IPS-NIHi7 (cell line): ENCODE measurements at regions not wholly inside any gene's neighbourhood (a gene's known extent, or its start where the extent isn't known, plus 50 kb on each side); places are given as distances from the start of the nearest gene placed in this dataset.
A peak's percentile ranks its signal among the peaks of the same experiment; 100 is the strongest.
"Not testable (repeated sequence)": the region's sequence is repeated elsewhere in the genome, so short reads cannot be mapped to it uniquely, and the experiment has no call there.

Experiments used
- DNase-seq: peaks from one replicate; pipeline ENCODE4 v3.0.0; 2012; ENCODE audit warnings: mixed read lengths; ENCODE audit errors: extremely low spot score

DNA sequence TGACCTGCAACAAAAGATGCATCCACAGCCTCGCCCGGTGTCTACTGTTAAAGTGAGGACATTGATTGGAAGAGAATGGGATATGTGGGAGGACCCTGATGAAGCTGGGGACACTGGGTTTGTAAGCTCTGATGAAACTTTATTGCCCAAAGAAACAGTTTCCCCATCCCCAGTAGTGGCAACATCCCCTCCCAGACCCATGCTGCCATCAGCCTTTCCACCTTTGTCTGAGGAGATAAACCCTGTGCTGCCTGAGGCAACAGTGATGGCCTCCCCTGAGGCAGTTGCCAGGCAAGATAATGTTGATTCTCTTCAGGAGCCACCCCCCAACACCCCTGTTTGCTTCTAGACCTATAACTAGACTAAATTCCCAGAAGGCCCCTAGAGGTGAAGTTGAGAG lies 234.0 kb downstream of the TFAP2B start:
- DNase-seq: not testable (repeated sequence)

DNA sequence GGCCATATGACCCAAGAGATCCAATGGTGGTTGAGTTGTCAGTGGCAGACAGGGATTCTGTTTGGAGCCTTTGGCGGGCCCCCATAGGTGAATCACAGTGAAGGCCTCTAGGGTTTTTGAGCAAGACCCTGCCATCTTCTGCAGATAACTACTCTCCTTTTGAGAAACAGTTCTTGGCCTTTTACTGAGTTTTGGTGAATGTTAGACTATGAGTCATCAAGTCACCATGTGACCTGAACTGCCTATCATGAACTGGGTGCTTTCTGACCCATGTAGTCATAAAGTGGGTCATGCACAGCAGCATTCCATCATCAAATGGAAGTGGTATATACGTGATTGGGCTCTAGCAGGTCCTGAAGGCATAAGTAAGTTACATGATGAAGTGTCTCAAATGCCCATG lies 236.6 kb downstream of the TFAP2B start:
- not testable (repeated sequence) for DNase-seq

DNA sequence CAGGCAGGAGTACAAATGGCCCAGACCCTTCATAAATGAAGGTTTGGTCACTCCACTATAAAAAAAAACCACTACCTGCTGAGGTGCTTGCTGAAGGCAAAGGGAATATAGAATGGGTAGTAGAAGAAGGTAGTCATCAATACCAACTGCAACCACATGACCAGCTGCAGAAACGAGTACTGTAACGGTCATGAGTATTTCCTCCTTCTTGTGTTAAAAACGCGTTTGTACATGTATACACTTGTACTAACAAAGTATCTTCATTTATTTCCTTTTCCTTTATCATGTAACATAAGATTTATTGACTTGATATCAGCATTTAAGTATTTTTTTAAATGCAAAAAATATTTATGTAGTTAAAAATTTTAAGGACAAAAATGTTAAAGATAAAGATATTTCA lies 238.6 kb downstream of the TFAP2B start:
- DNase-seq: no peak

DNA sequence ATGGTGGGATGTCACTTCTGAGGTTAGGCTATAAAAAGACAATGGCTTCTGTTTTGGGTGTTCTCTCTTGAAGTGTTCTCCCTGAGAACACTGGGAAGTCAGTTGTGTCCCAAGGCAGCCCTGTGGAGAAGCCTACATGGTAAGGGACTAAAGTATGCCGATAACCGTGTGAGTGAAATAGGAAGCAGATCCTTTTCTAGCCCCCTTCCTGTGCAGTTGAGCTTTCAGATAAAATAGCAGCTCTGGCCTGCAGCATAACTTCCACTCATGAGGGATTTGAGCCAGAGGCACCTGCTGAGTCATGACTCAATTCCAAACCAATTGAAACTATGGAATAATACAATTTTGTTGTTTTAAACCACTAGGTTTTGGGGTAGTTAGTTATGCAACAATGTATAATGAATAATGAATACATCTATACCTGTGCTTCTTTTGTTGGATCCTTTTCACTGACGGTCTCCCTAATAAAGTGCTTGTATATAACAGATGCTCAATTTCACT lies 241.6 kb downstream of the TFAP2B start:
- no peak for DNase-seq

- no peak for DNase-seq
Observed at GRCh38 chr6:51062166-51062722, 243.6 kb downstream of the TFAP2B start.

DNA sequence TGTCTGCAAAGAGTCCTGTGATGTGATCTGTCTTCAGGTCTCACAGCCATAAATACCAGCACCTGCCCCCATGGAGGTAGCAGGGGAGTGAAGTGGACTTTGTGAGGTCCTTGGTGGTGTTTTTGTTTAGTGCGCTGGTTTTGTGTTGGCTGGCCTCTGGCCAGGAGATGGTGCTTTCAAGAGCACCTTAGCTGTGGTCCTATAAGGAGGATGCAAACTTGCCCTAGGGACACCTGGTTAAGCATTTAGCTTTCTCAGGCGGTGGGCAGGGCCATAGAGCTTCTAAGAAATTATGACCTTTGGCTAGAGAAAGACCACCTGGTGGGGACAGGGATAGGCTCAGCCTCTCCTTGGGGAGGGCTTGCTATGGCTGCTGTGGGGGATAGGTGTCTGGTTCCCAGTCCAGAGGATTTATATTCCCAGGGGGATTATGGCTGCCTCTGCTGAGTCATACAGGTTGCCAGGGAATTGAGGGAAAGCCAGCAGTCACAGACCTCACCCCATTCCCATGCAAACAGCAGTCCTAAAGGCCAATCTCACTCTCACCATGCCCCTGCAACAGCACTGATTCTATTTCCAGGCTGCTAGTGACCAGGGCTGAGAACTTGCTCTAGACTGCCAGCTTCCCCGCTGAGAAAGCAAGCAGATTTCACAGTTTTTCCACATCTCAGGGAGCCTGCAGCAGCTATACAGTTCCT lies 259.3 kb downstream of the TFAP2B start:
- DNase-seq: peak; percentile 25

DNA sequence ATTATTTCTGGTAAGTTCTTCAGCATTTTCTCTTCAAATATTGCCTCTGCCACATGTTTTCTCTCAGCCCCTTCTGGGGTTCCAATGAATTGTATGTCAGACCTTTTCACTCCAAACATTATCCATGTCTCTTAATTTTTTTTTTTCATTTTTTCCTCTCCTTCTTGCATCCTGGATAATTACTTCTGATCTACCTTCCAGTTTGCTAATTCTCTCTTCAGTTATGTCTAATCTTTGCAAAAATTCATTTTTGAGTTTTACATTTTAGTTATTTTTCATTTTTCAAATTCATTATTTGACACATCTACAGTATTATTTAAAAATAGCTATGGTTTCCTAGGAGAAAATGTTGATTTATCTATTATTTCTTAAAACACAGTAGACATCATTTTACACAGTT lies 271.7 kb downstream of the TFAP2B start:
- DNase-seq: no peak

DNA sequence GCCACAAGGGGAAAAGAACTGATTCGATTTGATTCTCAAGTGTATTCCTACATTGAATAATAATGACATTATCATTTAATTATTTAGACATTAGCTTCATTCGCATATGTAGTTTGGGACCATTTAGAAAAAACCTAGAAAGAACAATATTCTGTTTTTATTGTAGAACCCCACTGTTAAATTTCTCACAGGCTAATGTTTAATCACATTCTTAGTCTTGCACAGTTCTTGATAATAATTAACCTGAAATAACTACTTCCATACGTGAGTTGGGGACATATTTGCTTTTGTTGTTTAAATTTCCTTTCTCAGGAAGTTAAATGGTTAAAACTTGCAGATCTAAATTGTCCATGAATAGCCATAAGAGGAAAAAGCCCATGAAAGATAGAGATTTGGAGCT lies 275.2 kb downstream of the TFAP2B start:
- DNase-seq: no peak

- DNase-seq: no peak
Observed at GRCh38 chr6:51094271-51094670, 275.6 kb downstream of the TFAP2B start.

- DNase-seq: no peak
Observed at GRCh38 chr6:51098246-51098645, 279.6 kb downstream of the TFAP2B start.

DNA sequence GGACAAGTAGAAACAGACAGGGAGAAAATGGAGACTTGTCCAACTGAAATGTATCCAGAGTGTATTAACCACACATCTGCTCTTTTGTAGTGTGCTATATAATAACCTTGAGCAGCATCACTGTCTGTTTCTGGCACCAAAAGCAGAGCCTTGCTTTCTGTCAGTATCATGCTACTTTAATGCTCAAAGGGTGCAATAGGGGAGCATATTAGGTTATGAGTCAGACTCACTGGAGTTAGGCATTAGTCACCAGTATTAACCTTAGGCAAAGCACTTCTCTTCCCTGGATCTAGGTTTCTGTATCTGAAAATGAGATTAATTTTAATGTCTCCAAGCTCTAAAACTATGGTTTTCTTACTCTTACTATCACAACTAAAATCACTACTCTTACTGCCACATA lies 280.1 kb downstream of the TFAP2B start:
- no peak for DNase-seq

GRCh38 chr6:51099201-51099600 lies 280.5 kb downstream of the TFAP2B start:
- DNase-seq: no peak

DNA sequence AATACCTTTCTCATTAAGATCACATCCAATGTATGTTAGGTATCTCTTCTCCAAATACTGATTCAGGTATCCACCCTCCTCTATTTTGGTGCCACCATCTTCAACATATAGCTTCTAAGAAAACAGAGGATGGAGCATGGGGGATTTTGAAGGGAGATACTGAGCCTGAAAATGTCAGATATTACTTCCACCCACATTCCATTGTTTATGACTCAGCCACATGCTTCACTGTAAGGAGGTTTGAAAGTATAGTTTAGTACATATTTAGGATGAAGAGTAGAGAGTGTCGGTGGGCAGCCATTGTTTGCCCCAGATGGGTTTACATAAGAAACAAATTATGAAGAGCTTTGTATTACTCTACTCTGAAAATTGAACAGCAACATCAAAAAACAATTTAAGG lies 286.7 kb downstream of the TFAP2B start:
- DNase-seq: no peak

GRCh38 chr6:51107769-51108203 lies 289.1 kb downstream of the TFAP2B start:
- DNase-seq: no peak

DNA sequence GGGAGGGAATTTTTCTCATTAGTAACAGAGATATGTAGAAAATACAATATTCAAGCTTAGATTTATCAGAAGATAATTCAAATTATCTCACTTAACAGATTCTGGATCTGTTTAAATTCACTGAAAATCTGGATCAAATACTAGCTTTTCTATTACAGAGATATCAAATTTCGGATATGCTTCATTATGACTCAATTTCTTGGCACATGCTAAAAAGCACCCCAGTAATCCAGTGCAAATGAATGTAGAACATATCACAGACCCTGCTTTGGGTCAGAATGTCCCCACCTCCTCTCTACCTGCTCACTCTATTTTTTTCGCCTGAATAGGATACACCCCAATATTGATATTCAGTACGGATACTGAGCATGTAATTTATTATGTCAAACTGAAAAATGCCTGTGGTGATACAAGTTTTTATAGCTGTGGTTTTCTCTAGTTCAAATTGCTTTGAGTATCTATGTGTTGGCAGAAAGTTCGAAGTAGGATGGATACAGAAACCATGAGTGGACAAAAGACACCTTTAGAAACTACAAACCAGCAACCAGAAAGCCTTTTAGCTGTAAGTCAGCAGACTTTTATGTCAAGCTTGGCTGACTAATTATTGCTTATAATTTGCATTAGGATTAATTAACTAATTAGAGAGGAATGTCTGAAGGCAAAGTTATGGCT lies 290.0 kb downstream of the TFAP2B start:
- DNase-seq: no peak

GRCh38 chr6:51112731-51113130 lies 294.1 kb downstream of the TFAP2B start:
- no peak for DNase-seq

- no peak for DNase-seq
Observed at GRCh38 chr6:51116723-51117122, 298.1 kb downstream of the TFAP2B start.

DNA sequence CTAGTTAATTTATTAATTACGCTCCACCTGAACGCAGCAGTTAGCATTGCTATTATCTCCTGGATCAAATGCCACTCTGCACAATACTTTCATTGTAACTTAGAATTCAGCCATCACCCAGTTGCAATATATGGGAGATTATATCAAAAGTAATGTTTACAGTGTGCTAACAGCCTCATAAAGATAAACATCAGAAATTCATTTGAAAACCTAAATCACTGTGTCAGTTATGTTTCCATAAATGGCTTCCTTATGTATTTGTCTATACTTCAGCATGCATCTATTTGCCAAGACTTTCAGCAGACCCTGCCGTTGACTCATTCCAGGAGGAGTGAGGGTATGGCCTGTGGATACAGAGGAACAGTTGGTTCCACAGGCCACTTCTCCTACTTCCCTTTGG lies 300.1 kb downstream of the TFAP2B start:
- no peak for DNase-seq

- DNase-seq: no peak
Observed at GRCh38 chr6:51120016-51120415, 301.3 kb downstream of the TFAP2B start.

DNA sequence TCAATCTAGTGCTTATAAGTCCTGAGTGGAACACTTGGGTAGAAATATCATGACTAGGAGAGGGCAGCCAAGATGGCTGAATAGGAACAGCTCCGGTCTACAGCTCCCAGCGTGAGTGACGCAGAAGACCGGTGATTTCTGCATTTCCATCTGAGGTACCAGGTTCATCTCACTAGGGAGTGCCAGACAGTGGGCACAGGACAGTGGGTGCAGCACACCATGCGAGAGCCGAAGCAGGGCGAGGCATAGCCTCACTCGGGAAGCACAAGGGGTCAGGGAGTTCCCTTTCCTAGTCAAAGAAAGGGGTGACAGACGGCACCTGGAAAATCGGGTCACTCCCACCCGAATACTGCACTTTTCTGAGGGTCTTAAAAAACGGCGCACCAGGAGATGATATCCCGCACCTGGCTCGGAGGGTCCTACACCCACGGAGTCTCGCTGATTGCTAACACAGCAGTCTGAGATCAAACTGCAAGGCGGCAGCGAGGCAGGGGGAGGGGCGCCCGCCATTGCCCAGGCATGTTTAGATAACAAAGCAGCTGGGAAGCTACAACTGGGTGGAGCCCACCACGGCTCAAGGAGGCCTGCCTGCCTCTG lies 302.8 kb downstream of the TFAP2B start:
- DNase-seq: not testable (repeated sequence)

GRCh38 chr6:51129043-51129442 lies 310.4 kb downstream of the TFAP2B start:
- DNase-seq: no peak

DNA sequence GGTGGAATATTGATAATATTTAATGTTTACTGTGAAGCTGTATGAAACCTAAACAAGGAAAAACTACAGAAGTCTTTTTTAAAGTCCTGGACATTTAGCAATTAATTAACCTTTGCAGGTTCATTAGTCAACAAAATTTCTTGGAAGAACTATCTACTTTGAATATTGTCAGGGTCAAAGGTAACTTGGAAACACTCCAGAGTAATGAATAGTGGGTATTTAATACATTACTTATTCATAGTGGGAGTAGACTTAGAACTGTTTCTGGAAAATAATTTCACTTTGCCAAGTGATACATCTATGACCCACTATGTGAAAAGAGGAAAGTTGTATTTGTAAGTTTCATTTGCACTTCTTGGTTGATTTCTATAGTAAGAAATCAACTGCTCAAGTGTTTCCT lies 319.1 kb downstream of the TFAP2B start:
- DNase-seq: no peak

DNA sequence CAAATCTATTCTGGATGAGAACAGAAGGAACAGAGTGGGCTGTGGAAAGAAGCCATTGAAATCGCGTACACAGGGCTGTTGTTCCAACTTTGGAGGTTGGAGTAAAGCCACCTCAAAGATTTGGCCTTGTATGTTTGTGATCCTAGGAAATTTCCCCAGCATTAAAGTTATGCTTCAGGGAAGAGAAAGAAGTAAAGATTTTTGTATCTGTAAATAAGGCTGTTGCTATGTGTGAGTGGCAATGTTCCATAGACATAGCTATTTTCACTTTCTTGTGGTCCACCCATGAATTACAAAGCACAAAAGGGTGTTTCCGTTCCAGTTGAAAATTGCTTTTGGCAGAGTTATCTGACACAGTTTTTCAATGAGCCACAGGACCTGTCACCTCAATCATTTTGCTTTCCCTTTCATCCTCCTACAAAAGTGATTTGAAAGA lies 321.3 kb downstream of the TFAP2B start:
- no peak for DNase-seq
